Activated CD4-positive, alpha-beta memory T cell treated with anti-CD3 and anti-CD28 coated beads, Interleukin-2, amount 10 ng/mL, durations not matched to agents 7 days and 5 days (primary cell): ENCODE measurements at regions not wholly inside any gene's neighbourhood (a gene's known extent, or its start where the extent isn't known, plus 50 kb on each side); places are given as distances from the start of the nearest gene placed in this dataset.
"Not testable (repeated sequence)": the region's sequence is repeated elsewhere in the genome, so short reads cannot be mapped to it uniquely, and the experiment has no call there.

ENCODE experiments used
- CTCF ChIA-PET: fragments of 350-600 bp; sonication (Branson Sonifier 250); formaldehyde crosslinking; loops from one replicate; lab custom pipeline; 2021; ENCODE audit warnings: antibody characterized with exemption, inconsistent platforms; lab: Charles Lee
- POLR2A ChIA-PET: fragments of 350-600 bp; sonication (Branson Sonifier 250); formaldehyde crosslinking; loops from one replicate; lab custom pipeline; 2021; ENCODE audit warnings: antibody characterized with exemption; lab: Charles Lee
- DNase-seq: peaks from one replicate; pipeline ENCODE4 v3.0.0-alpha.2; 2020
- H3K27ac Mint-ChIP-seq: one replicate; pipeline ENCODE4 v1.8.0; 2021; ENCODE audit warnings: mild to moderate bottlenecking, mixed read lengths
- H3K27me3 Mint-ChIP-seq: one replicate; pipeline ENCODE4 v1.8.0; 2021; ENCODE audit warnings: mixed read lengths
- H3K36me3 Mint-ChIP-seq: one replicate; pipeline ENCODE4 v1.8.0; 2021; ENCODE audit warnings: low read depth, mixed read lengths
- H3K4me1 Mint-ChIP-seq: one replicate; pipeline ENCODE4 v1.8.0; 2021; ENCODE audit warnings: mixed read lengths
- H3K4me3 Mint-ChIP-seq: one replicate; pipeline ENCODE4 v1.8.0; 2021; ENCODE audit warnings: mild to moderate bottlenecking, mixed read lengths
- H3K9me3 Mint-ChIP-seq: one replicate; pipeline ENCODE4 v1.8.0; 2021; ENCODE audit warnings: mixed read lengths

DNA sequence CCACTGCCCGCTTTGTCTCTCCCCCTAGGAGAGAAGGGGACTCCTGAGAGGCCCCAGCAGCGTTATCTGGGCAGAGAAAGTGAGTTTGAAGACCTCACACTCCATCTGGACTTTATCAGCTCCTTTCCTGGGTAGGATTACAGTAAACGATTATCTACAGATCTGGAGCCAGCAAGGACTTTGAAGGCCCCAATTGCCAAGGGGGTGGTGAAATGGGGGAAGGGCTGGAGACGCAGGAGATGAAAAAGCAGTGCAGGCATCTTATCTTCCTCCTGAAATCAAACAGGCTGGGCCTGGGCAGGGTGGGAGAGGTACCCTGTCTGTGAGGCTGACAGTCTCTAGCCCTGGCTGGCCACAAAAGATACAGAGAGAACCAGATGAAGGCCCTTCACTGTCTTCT, 105.8 kb upstream of the MSX2 start:
- no peak for DNase-seq
- CTCF ChIA-PET: no interaction called here
- no peak overlapping the region for H3K4me3 Mint-ChIP-seq
- H3K9me3 Mint-ChIP-seq: no peaks in the 10 kb centered on the region
- no peak overlapping the region for H3K27ac Mint-ChIP-seq
- H3K27me3 Mint-ChIP-seq: no peaks in the 10 kb centered on the region
- H3K36me3 Mint-ChIP-seq: no peaks in the 10 kb centered on the region
- H3K4me1 Mint-ChIP-seq: no peaks in the 10 kb centered on the region
- POLR2A ChIA-PET: no interaction called here

DNA sequence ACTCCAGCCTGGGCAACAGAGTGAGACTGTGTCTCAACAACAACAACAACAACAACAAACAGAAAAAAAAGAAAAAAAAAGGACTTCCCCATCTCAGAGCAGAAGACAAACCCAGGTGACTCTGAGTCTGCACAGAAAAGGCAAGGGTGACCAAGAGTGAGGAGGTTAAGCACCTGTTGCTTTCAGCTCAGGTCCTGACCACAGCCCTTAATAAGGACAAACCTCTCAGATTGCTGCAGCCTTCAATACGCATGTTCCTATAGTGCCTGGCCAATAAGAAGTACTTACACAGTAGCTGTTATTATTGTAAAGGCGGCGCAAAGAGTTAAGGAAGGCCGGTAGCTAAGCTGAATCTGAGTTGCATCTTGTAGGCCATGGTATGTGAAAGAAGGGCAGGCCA, 102.3 kb upstream of the MSX2 start:
- no peaks in the 10 kb centered on the region for H3K36me3 Mint-ChIP-seq
- H3K27me3 Mint-ChIP-seq: no peaks in the 10 kb centered on the region
- no peak for DNase-seq
- H3K27ac Mint-ChIP-seq: no peak overlapping the region
- ChIA-PET POLR2A (no interaction called here), CTCF (no interaction called here)
- H3K4me3 Mint-ChIP-seq: no peak overlapping the region
- no peaks in the 10 kb centered on the region for H3K4me1 Mint-ChIP-seq
- H3K9me3 Mint-ChIP-seq: no peaks in the 10 kb centered on the region

DNA sequence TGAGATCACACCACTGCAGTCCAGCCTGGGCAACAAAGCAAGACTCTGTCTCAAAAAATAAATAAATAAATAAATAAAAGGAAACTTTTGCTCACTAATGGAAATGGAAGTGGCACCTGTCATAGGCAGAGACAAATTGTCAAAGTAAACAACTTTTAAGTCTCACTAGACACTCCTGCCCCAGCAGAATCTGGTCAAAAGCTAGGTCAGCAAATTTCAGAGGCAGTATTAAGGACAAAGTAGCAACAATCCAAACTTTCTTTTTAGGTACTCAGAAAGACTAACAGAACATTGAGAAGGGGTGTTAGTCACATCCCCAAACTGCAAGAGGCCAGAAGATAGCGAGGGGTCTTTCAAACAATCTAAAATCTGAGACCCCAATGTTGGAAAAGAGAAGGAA, 101.4 kb upstream of the MSX2 start:
- ChIA-PET CTCF (no interaction called here), POLR2A (interaction anchor here (0.5 kb wide), 1 partner anchor 665 kb away, joined by 3 read pairs; no protein-coding TSS in a partner anchor)
- Mint-ChIP-seq H3K27me3 (no peaks in the 10 kb centered on the region), H3K4me1 (no peaks in the 10 kb centered on the region), H3K36me3 (no peaks in the 10 kb centered on the region), H3K27ac (no peak overlapping the region), H3K4me3 (no peak overlapping the region), H3K9me3 (no peaks in the 10 kb centered on the region)
- DNase-seq: no peak

DNA sequence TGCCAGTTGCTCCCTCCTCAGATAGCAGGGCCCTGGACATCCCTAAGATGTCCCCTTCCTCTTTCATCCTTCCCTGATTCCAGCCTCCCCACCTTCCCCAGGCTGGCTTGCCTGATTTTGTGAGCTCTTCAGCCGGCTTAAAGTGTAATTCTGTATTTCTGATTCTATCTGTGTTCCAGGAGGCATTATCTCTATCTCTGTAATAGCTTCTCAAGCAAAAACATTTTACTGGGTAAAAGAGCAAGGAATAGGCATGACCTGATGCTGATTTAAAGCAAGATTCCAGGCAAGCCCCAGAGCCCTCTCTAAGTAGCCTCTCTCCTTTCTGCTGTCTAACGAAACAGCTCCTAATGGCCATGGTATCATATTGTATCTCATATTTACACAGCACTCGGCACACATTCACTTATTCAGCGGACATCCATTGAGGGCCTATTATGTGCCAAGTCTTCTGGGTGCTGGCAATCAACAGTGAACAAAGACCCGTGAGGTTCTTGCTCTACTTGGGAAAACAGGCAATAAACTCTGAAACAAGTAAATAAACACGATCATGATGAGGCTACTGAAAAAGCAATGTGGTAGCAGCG, 100.9 kb upstream of the MSX2 start:
- no peaks in the 10 kb centered on the region for H3K9me3 Mint-ChIP-seq
- H3K27me3 Mint-ChIP-seq: no peaks in the 10 kb centered on the region
- no peaks in the 10 kb centered on the region for H3K36me3 Mint-ChIP-seq
- DNase-seq: no peak
- CTCF ChIA-PET: no interaction called here
- POLR2A ChIA-PET: interaction anchor here (0.5 kb wide), 1 partner anchor 665 kb away, joined by 3 read pairs; no protein-coding TSS in a partner anchor
- no peak overlapping the region for H3K27ac Mint-ChIP-seq
- no peaks in the 10 kb centered on the region for H3K4me1 Mint-ChIP-seq
- H3K4me3 Mint-ChIP-seq: no peak overlapping the region

- ChIA-PET CTCF (interaction anchor here (0.6 kb wide), 1 partner anchor 51 kb away, joined by 3 read pairs; no protein-coding TSS in a partner anchor), POLR2A (no interaction called here)
- no peak for DNase-seq
- Mint-ChIP-seq H3K27ac (no peak overlapping the region), H3K4me3 (no peak overlapping the region), H3K27me3 (no peaks in the 10 kb centered on the region), H3K36me3 (no peaks in the 10 kb centered on the region), H3K4me1 (no peaks in the 10 kb centered on the region), H3K9me3 (no peaks in the 10 kb centered on the region)
These were observed 99.5 kb upstream of the MSX2 start for GRCh38 chr5:174624733-174625522.

DNA sequence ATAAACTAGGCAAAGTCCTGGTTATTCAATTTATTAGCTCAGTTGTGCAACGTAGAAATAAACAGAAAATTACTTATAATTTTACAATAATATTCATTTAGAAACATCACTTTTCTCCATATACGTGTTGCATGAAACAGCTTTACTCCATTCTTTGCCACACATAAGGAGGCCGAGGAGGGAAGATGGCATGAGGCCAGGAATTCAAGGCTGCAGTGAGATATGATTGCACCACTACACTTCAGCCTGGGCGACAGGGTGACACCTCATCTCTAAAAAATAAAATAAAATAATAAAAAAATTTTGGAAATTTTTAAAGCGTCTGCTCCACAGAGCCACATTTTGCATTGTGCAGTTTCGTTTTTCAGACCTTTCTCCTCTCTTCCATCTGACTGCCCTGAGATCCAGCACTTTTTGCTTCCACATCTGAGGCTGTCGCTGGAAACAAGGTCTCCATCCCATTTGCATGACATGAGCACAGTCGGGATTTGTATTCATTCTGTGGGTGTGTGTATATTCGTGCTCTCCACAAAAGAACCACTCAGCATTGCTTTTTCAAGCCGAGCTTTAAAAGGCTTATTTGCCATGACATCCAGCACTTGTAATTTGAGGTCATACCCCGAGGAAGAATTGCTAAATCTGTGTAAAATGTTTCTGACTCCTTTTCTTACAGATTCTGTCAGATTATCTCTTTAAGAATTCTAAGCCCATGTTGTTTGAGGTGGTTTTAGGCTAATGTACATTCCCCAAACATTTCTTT, 98.6 kb upstream of the MSX2 start:
- Mint-ChIP-seq H3K36me3 (no peaks in the 10 kb centered on the region), H3K27me3 (no peaks in the 10 kb centered on the region), H3K4me1 (no peaks in the 10 kb centered on the region), H3K4me3 (no peak overlapping the region), H3K27ac (no peak overlapping the region), H3K9me3 (no peaks in the 10 kb centered on the region)
- DNase-seq: no peak
- POLR2A ChIA-PET: no interaction called here
- CTCF ChIA-PET: interaction anchor here (0.6 kb wide), 1 partner anchor 51 kb away, joined by 3 read pairs; no protein-coding TSS in a partner anchor

DNA sequence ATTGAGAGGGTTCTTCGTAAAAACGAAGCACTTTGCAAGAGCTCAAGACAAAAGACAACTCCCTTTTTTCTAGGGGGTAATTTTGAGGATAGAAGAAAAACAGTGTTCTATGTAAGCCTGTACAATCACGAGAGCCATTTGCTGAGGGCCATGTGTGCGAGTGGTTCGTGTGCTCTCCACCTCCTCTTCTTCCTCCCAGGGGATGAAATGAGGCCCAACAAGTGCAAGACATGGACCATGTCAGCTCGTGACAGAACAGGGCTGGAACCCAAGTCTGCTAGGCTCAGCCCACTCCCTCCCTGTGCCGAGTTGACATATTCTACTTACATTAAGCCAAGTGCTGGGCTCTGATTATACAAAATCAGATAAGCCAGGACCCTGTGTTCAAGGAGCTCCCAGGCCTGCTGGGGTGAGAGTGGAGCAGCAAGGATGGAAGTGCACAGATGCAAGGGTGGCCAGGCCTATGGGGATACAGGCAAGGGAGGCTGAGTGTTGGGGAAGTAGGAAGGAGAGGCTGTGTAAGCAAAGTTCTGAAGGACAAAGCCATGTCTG, 97.9 kb upstream of the MSX2 start:
- Mint-ChIP-seq H3K9me3 (no peaks in the 10 kb centered on the region), H3K27ac (no peak overlapping the region), H3K4me3 (no peak overlapping the region), H3K27me3 (no peaks in the 10 kb centered on the region), H3K4me1 (no peaks in the 10 kb centered on the region), H3K36me3 (no peaks in the 10 kb centered on the region)
- POLR2A ChIA-PET: no interaction called here
- DNase-seq: no peak
- CTCF ChIA-PET: no interaction called here

GRCh38 chr5:174636094-174636493, 88.3 kb upstream of the MSX2 start:
- H3K27ac Mint-ChIP-seq: no peak overlapping the region
- no peaks in the 10 kb centered on the region for H3K36me3 Mint-ChIP-seq
- H3K9me3 Mint-ChIP-seq: no peaks in the 10 kb centered on the region
- no peaks in the 10 kb centered on the region for H3K27me3 Mint-ChIP-seq
- CTCF ChIA-PET: no interaction called here
- no peaks in the 10 kb centered on the region for H3K4me1 Mint-ChIP-seq
- DNase-seq: no peak
- POLR2A ChIA-PET: no interaction called here
- no peak overlapping the region for H3K4me3 Mint-ChIP-seq

GRCh38 chr5:174642816-174643405, 81.5 kb upstream of the MSX2 start:
- no peak for DNase-seq
- CTCF ChIA-PET: no interaction called here
- Mint-ChIP-seq H3K4me1 (no peaks in the 10 kb centered on the region), H3K27me3 (no peaks in the 10 kb centered on the region), H3K36me3 (no peaks in the 10 kb centered on the region), H3K9me3 (no peaks in the 10 kb centered on the region), H3K4me3 (no peak overlapping the region), H3K27ac (no peak overlapping the region)
- POLR2A ChIA-PET: no interaction called here

DNA sequence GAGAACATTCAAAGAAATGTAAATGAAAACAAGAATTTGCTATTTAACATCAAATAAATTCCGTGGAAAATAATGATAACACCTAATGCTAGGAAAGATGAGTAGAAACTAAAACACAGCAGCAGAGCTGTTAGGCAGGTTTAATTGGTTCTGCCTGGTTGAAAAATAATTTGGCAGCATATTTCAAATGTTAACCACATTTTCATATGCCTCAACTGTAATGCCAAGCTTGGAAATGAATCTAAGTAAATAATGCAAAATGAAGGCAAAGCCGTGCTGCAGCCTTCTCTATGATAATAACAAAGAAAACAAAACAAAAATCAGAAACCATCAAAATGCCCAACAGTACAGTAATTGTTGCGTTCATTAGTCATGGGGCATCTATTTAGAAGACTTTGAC, 79.9 kb upstream of the MSX2 start:
- Mint-ChIP-seq H3K27ac (no peak overlapping the region), H3K9me3 (peaks cover 7% of the 10 kb centered on the region), H3K4me3 (no peak overlapping the region), H3K36me3 (no peaks in the 10 kb centered on the region), H3K27me3 (no peaks in the 10 kb centered on the region), H3K4me1 (no peaks in the 10 kb centered on the region)
- ChIA-PET POLR2A (no interaction called here), CTCF (no interaction called here)
- no peak for DNase-seq

DNA sequence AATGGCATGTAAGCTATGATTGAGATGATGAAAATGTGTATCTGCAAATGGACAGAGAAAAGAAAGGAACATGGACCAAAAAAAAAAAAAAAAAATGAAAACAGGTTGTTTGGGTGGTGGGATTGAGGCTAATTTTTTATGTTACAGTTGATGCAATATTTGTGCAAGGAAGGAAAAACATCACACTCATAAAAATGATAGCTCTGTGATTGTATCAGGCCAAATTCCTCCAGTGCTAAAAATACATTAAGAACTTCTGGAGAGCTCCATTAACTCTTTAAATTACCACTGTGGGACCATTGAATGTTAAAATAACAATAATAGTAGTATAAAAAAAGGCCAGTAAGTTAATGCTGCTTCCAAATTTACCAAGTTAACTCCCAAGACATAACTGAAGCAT, 79.5 kb upstream of the MSX2 start:
- CTCF ChIA-PET: no interaction called here
- Mint-ChIP-seq H3K27ac (no peak overlapping the region), H3K27me3 (no peaks in the 10 kb centered on the region), H3K4me1 (no peaks in the 10 kb centered on the region), H3K9me3 (peaks cover 7% of the 10 kb centered on the region), H3K4me3 (no peak overlapping the region), H3K36me3 (no peaks in the 10 kb centered on the region)
- DNase-seq: no peak
- POLR2A ChIA-PET: interaction anchor here (0.6 kb wide), 1 partner anchor 93 kb away, joined by 3 read pairs; no protein-coding TSS in a partner anchor

DNA sequence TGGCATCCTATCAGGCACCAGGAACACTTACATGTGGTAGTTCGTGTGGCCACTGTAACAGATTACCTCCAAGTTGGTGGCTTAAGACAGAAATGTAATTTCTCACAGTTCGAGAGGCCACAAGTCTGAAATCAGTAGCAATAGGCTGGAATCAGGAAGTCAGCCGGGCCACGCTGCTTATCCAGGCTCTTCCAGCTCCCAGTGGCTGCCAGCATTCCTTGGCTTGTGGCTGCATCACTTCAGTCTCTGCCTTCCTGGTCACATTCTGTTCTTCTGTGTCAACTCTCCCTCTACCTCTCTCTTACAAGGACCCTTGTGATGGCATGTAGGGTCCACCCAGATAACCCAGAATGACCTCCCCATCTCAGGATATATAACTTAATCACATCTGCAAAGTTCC, 78.7 kb upstream of the MSX2 start:
- no peak for DNase-seq
- CTCF ChIA-PET: no interaction called here
- Mint-ChIP-seq H3K27ac (no peak overlapping the region), H3K9me3 (peaks cover 7% of the 10 kb centered on the region), H3K4me1 (no peaks in the 10 kb centered on the region), H3K27me3 (no peaks in the 10 kb centered on the region), H3K4me3 (no peak overlapping the region), H3K36me3 (no peaks in the 10 kb centered on the region)
- POLR2A ChIA-PET: no interaction called here

GRCh38 chr5:174648618-174649017, 75.8 kb upstream of the MSX2 start:
- H3K4me1 Mint-ChIP-seq, CTCF ChIA-PET, H3K27ac Mint-ChIP-seq, H3K4me3 Mint-ChIP-seq, H3K36me3 Mint-ChIP-seq, POLR2A ChIA-PET, H3K27me3 Mint-ChIP-seq, H3K9me3 Mint-ChIP-seq, DNase-seq: not testable (repeated sequence)
